HL-60 (cell line): ENCODE measurements at regions not wholly inside any gene's neighbourhood (a gene's known extent, or its start where the extent isn't known, plus 50 kb on each side); places are given as distances from the start of the nearest gene placed in this dataset.

Experiments
- CTCF ChIP-seq: IDR thresholded peaks from one replicate; pipeline ENCODE4 v1.5.1; 2011; ENCODE audit warnings: low read length, control low read depth, inconsistent platforms; ENCODE audit not compliant: insufficient read depth
- POLR2AphosphoS5 ChIP-seq: IDR thresholded peaks from 2 replicates; pipeline ENCODE4 v1.6.1; 2012; ENCODE audit warnings: low read depth

- TF ChIP-seq CTCF (no peak), POLR2AphosphoS5 (no peak)
Observed at GRCh38 chr1:101739146-101739545, 257.6 kb downstream of the OLFM3 start.
